GM12878 (cell line): ENCODE measurements at regions not wholly inside any gene's neighbourhood (a gene's known extent, or its start where the extent isn't known, plus 50 kb on each side); places are given as distances from the start of the nearest gene placed in this dataset.

Experiments
- ATAC-seq: fragments of 200-7000 bp; cut with Tn5 transposase; 3 replicates; pipeline ENCODE4 v1.9.1; 2020; ENCODE audit warnings: mild to moderate bottlenecking, moderate library complexity
- BruUV-seq: library from RNA; stranded (reverse); fragments of 400-500 nt; replicated peaks from 2 replicates; lab custom pipeline; 2021; lab: Mats Ljungman, UMichigan
- CTCF ChIA-PET: fragments of 300-600 bp; sonication (Branson Sonifier 250); formaldehyde crosslinking; extraction: SDS; loops from one replicate; lab custom pipeline; 2021; ENCODE audit warnings: inconsistent platforms; lab: Yijun Ruan, JAX
- POLR2A ChIA-PET: fragments of 350-600 bp; formaldehyde crosslinking; extraction: SDS; loops from one replicate; lab custom pipeline; 2021; ENCODE audit warnings: inconsistent platforms; lab: Charles Lee
- RAD21 ChIA-PET: fragments of 300-600 bp; sonication (Branson Sonifier 250); formaldehyde crosslinking; loops from one replicate; lab custom pipeline; 2023; ENCODE audit warnings: antibody characterized with exemption; ENCODE audit not compliant: unreplicated experiment; lab: Charles Lee
- SMC1A ChIA-PET: fragments of 300-600 bp; sonication (Branson Sonifier 250); formaldehyde crosslinking; loops from one replicate; lab custom pipeline; 2023; ENCODE audit not compliant: unreplicated experiment, uncharacterized antibody; lab: Charles Lee
- DNase-seq: peaks from one replicate; pipeline ENCODE4 v3.0.0-alpha.2; 2011; ENCODE audit warnings: low read depth, low spot score
- FAIRE-seq: peaks from 3 replicates; lab custom pipeline; 2011; peaks lifted over from hg19 to GRCh38; lab: Jason Lieb, UNC
- H2AFZ ChIP-seq: 2 replicates; pipeline ENCODE4 v1.6.0; 2011; ENCODE audit warnings: low read depth, low read length, control low read depth; ENCODE audit not compliant: control insufficient read depth
- H3K27ac ChIP-seq: 2 replicates; pipeline ENCODE4 v1.5.1; 2011; ENCODE audit warnings: control low read depth; ENCODE audit not compliant: control insufficient read depth, insufficient read depth
- H3K27me3 ChIP-seq, 2 experiments: replicated peaks in 1 of 2; 2 replicates each; pipeline versions ENCODE4 v1.6.0 to v1.6.1; 2011; ENCODE audit warnings: low read length in 1 of 2; ENCODE audit not compliant: control insufficient read depth in 2 of 2, insufficient read depth in 2 of 2
- H3K36me3 ChIP-seq, 2 experiments: 2 replicates each; pipeline ENCODE4 v1.5.1; 2011; ENCODE audit warnings: low read length in 1 of 2; ENCODE audit not compliant: control insufficient read depth in 2 of 2, insufficient read depth in 2 of 2
- H3K4me1 ChIP-seq: 2 replicates; pipeline ENCODE4 v1.6.1; 2011; ENCODE audit warnings: mild to moderate bottlenecking, low read length, moderate library complexity, mixed read lengths; ENCODE audit not compliant: control insufficient read depth, insufficient read depth
- H3K4me2 ChIP-seq: 2 replicates; pipeline ENCODE4 v1.6.0; 2011; ENCODE audit warnings: control low read depth; ENCODE audit not compliant: control insufficient read depth, insufficient read depth
- H3K4me3 ChIP-seq: fragments of 200-600 bp; sonication (generic); 2 replicates; pipeline ENCODE4 v1.5.1; 2016
- H3K79me2 ChIP-seq: 2 replicates; pipeline ENCODE4 v1.6.0; 2011; ENCODE audit warnings: low read length; ENCODE audit not compliant: control insufficient read depth, insufficient read depth
- H3K9ac ChIP-seq: 2 replicates; pipeline ENCODE4 v1.8.0; 2011; ENCODE audit warnings: low read length, control low read depth, mixed read lengths; ENCODE audit not compliant: control insufficient read depth, insufficient read depth
- H3K9me3 ChIP-seq: replicated peaks from 3 replicates; pipeline ENCODE4 v1.5.1; 2011; ENCODE audit warnings: mild to moderate bottlenecking, low read length; ENCODE audit not compliant: control insufficient read depth, insufficient read depth
- H4K20me1 ChIP-seq: 2 replicates; pipeline ENCODE4 v1.6.0; 2011; ENCODE audit not compliant: control insufficient read depth, insufficient read depth
- BHLHE40 ChIP-seq, 2 experiments: fragments of 450-650 bp in 1 of 2; IDR thresholded peaks; 2 replicates each; pipeline ENCODE4 v1.6.1; 2011 to 2017; ENCODE audit warnings: low read depth in 2 of 2, borderline replicate concordance in 1 of 2, improper control_type of control experiment in 1 of 2, low read length in 1 of 2, mild to moderate bottlenecking in 1 of 2
- CREM ChIP-seq: IDR thresholded peaks from 2 replicates; pipeline ENCODE4 v1.6.1; 2014; ENCODE audit warnings: antibody characterized with exemption, low read depth
- EP300 ChIP-seq, 2 experiments: fragments of 150-350 bp in 1 of 2; IDR thresholded peaks; 2 replicates each; pipeline ENCODE4 v1.6.1; 2011 to 2012; ENCODE audit warnings: low read depth in 2 of 2, low read length in 2 of 2, borderline replicate concordance in 1 of 2, improper control_type of control experiment in 1 of 2, inconsistent platforms in 1 of 2; ENCODE audit not compliant: control insufficient read depth in 1 of 2
- MTA2 ChIP-seq: fragments of 450-650 bp; IDR thresholded peaks from 2 replicates; pipeline ENCODE4 v1.6.1; 2016; ENCODE audit warnings: low read depth, mild to moderate bottlenecking, moderate library complexity
- NFYA ChIP-seq: IDR thresholded peaks from 2 replicates; pipeline ENCODE4 v1.6.1; 2011; ENCODE audit warnings: low read depth, mild to moderate bottlenecking, low read length, improper control_type of control experiment, borderline replicate concordance
- SP1 ChIP-seq: IDR thresholded peaks from one replicate; pipeline ENCODE4 v1.6.1; 2011; ENCODE audit warnings: low read depth, low read length
- TARDBP ChIP-seq: IDR thresholded peaks from 2 replicates; pipeline ENCODE4 v1.6.1; 2016; ENCODE audit warnings: borderline replicate concordance
- WGBS: methylation state at CpG from one replicate; pipeline ENCODE4 v1.1.6; 2016; ENCODE audit warnings: low lambda C conversion rate; ENCODE audit not compliant: insufficient replicate concordance, insufficient coverage; ENCODE audit errors: missing lambda C conversion rate; 5-methylcytosine and 5-hydroxymethylcytosine counted together
- in situ Hi-C: fragments of 300-500 bp; cut with MboI; formaldehyde crosslinking; loops from 9 replicates; pipeline ENCODE4 v1.14.3; 2018; ENCODE audit warnings: mixed read lengths
- intact Hi-C: fragments of 100-400 bp; cut with micrococcal nuclease; formaldehyde crosslinking; loops from one replicate; pipeline ENCODE4 v1.14.2; 2022; ENCODE audit not compliant: unreplicated experiment

GRCh38 chr10:65306201-65306600 lies 1619.6 kb upstream of the LRRTM3 start:
- no peak overlapping the region for H3K4me3 ChIP-seq
- CTCF ChIA-PET: no interaction called here
- intact Hi-C loops (no loop called here), in situ Hi-C loops (no loop called here)
- no peak overlapping the region for H3K9ac ChIP-seq
- no TSS peak for BruUV-seq
- no peaks in the 10 kb centered on the region for H3K27me3 ChIP-seq
- no peaks in the 10 kb centered on the region for H3K9me3 ChIP-seq
- no peak for DNase-seq
- H2AFZ ChIP-seq: no peak overlapping the region
- TF ChIP-seq SP1 (no peak), NFYA (no peak), EP300 (IDR thresholded peaks at IDR 0.05; ENCODE audit: borderline replicate concordance in 1 of 2, control insufficient read depth in 1 of 2, low read depth in 2 of 2, low read length in 2 of 2) (no peak)
- TF ChIP-seq, all 136 proteins: peak for 0
- Histone ChIP-seq H3K27ac (no peak overlapping the region), H3K36me3 (no peaks in the 10 kb centered on the region), H3K4me2 (no peak overlapping the region), H3K79me2 (no peaks in the 10 kb centered on the region), H3K4me1 (no peaks in the 10 kb centered on the region), H4K20me1 (no peaks in the 10 kb centered on the region)
- ChIA-PET RAD21 (no interaction called here), POLR2A (no interaction called here), SMC1A (interaction anchor here (0.7 to 1.3 kb wide), 2 partner anchors 9 to 96 kb away, joined by 3 read pairs; no protein-coding TSS in a partner anchor)
- WGBS: 41% methylated on average over 2 of the region's 2 CpGs
- FAIRE-seq: no peak
- ATAC-seq: no peak

- intact Hi-C loops: no loop called here
- in situ Hi-C loops: no loop called here
- Histone ChIP-seq H3K9me3 (no peaks in the 10 kb centered on the region), H2AFZ (no peak overlapping the region), H3K79me2 (no peaks in the 10 kb centered on the region), H3K4me1 (no peaks in the 10 kb centered on the region), H3K36me3 (no peaks in the 10 kb centered on the region), H3K4me3 (no peak overlapping the region), H4K20me1 (no peaks in the 10 kb centered on the region), H3K27ac (no peak overlapping the region), H3K9ac (no peak overlapping the region), H3K27me3 (no peaks in the 10 kb centered on the region), H3K4me2 (no peak overlapping the region)
- TF ChIP-seq MTA2 (no peak), CREM (no peak), BHLHE40 (IDR thresholded peaks at IDR 0.05; ENCODE audit: borderline replicate concordance in 1 of 2, low read depth in 2 of 2, low read length in 1 of 2) (no peak), TARDBP (no peak)
- CTCF ChIA-PET: no interaction called here
- POLR2A ChIA-PET: interaction anchor here (0.5 kb wide), 1 partner anchor 34 kb away, joined by 6 read pairs; no protein-coding TSS in a partner anchor
- no peak for DNase-seq
- no TSS peak for BruUV-seq
- ATAC-seq: no peak
- SMC1A ChIA-PET: interaction anchor here (0.9 kb wide), 1 partner anchor 14 kb away, joined by 3 read pairs; no protein-coding TSS in a partner anchor
- RAD21 ChIA-PET: no interaction called here
- FAIRE-seq: no peak
Observed at GRCh38 chr10:65312876-65313275, 1613.0 kb upstream of the LRRTM3 start.
